Endothelial cell of umbilical vein (primary cell): ENCODE measurements at regions not wholly inside any gene's neighbourhood (a gene's known extent, or its start where the extent isn't known, plus 50 kb on each side); places are given as distances from the start of the nearest gene placed in this dataset.

Experiments
- BruUV-seq: library from RNA; stranded (reverse); fragments of 400-500 nt; replicated peaks from 2 replicates; lab custom pipeline; 2021; lab: Mats Ljungman, UMichigan
- CTCF ChIA-PET: fragments of 300-600, 350-600 bp; sonication (Branson Sonifier 250); formaldehyde crosslinking; loops from one replicate; lab custom pipeline; 2021; ENCODE audit warnings: antibody characterized with exemption, inconsistent platforms; lab: Charles Lee
- POLR2A ChIA-PET: fragments of 300-600, 350-600 bp; sonication (Branson Sonifier 250); formaldehyde crosslinking; loops from one replicate; lab custom pipeline; 2021; ENCODE audit warnings: antibody characterized with exemption, inconsistent platforms; lab: Charles Lee
- DNase-seq: peaks from one replicate; pipeline ENCODE4 v3.0.0-alpha.2; 2011; ENCODE audit warnings: low read depth, low spot score
- FAIRE-seq: peaks from 2 replicates; lab custom pipeline; 2011; peaks lifted over from hg19 to GRCh38; lab: Jason Lieb, UNC
- H2AFZ ChIP-seq: 2 replicates; pipeline ENCODE4 v1.6.0; 2012; ENCODE audit warnings: low read depth, low read length, control low read depth, inconsistent platforms
- H3K27ac ChIP-seq: 2 replicates; pipeline ENCODE4 v1.5.1; 2011; ENCODE audit warnings: low read depth, mild to moderate bottlenecking, control low read depth, low read length, moderate library complexity; ENCODE audit not compliant: insufficient read depth
- H3K27me3 ChIP-seq, 2 experiments: 2 replicates each; pipeline versions ENCODE4 v1.6.0 to v1.6.1; 2011; ENCODE audit warnings: low read length in 2 of 2, mixed read lengths in 1 of 2; ENCODE audit not compliant: control insufficient read depth in 2 of 2, insufficient read depth in 2 of 2
- H3K36me3 ChIP-seq, 2 experiments: 2 replicates in 1 of 2; 3 replicates in 1 of 2; pipeline ENCODE4 v1.5.1; 2011; ENCODE audit warnings: low read length in 2 of 2, mild to moderate bottlenecking in 1 of 2, moderate library complexity in 1 of 2; ENCODE audit not compliant: control insufficient read depth in 2 of 2, insufficient read depth in 2 of 2; ENCODE audit errors: extremely low read depth in 1 of 2
- H3K4me1 ChIP-seq: 3 replicates; pipeline ENCODE4 v1.5.1; 2011; ENCODE audit warnings: mild to moderate bottlenecking, low read length; ENCODE audit not compliant: control insufficient read depth, insufficient read depth; ENCODE audit errors: extremely low read depth
- H3K4me2 ChIP-seq: 2 replicates; pipeline ENCODE4 v1.6.1; 2011; ENCODE audit warnings: low read length, control low read depth, mixed read lengths; ENCODE audit not compliant: insufficient read depth
- H3K4me3 ChIP-seq, 3 experiments: fragments of 200-600 bp in 1 of 3; sonication (generic), shearing (Covaris generic) in 1 of 3; replicated peaks in 1 of 3; 2 replicates each; pipeline ENCODE4 v1.5.1; 2011 to 2016; ENCODE audit warnings: control low read depth in 3 of 3, low read length in 3 of 3, mild to moderate bottlenecking in 2 of 3, inconsistent platforms in 1 of 3, low read depth in 1 of 3, moderate library complexity in 1 of 3; ENCODE audit not compliant: insufficient read depth in 1 of 3
- H3K79me2 ChIP-seq: 2 replicates; pipeline ENCODE4 v1.6.0; 2012; ENCODE audit warnings: low read length, inconsistent platforms; ENCODE audit not compliant: control insufficient read depth, insufficient read depth
- H3K9ac ChIP-seq: replicated peaks from 2 replicates; pipeline ENCODE3; 2011; ENCODE audit warnings: low read length, control low read depth; ENCODE audit not compliant: insufficient read depth; ENCODE audit errors: extremely low read depth
- H3K9me1 ChIP-seq: replicated peaks from 3 replicates; pipeline ENCODE4 v1.6.0; 2011; ENCODE audit warnings: mild to moderate bottlenecking, low read length; ENCODE audit not compliant: control insufficient read depth, insufficient read depth; ENCODE audit errors: extremely low read depth
- H3K9me3 ChIP-seq: replicated peaks from 2 replicates; pipeline ENCODE4 v1.5.1; 2012; ENCODE audit warnings: low read length, inconsistent platforms; ENCODE audit not compliant: control insufficient read depth, insufficient read depth
- H4K20me1 ChIP-seq: replicated peaks from 2 replicates; pipeline ENCODE3; 2011; ENCODE audit warnings: mild to moderate bottlenecking, low read length; ENCODE audit not compliant: control insufficient read depth, insufficient read depth; ENCODE audit errors: extremely low read depth
- CTCF ChIP-seq, 2 donors: IDR thresholded peaks; 1 replicate in 1 of 2; 2 replicates in 1 of 2; pipeline ENCODE4 v1.5.1; 2011; ENCODE audit warnings: low read length in 2 of 2, mild to moderate bottlenecking in 2 of 2, moderate library complexity in 2 of 2, control low read depth in 1 of 2, inconsistent platforms in 1 of 2, low read depth in 1 of 2; ENCODE audit not compliant: insufficient read depth in 1 of 2; ENCODE audit errors: extremely low read depth in 1 of 2
- EZH2 ChIP-seq: IDR thresholded peaks from 2 replicates; pipeline ENCODE4 v1.6.1; 2012; ENCODE audit warnings: borderline replicate concordance, low read depth, mild to moderate bottlenecking, moderate library complexity, low read length, inconsistent platforms; ENCODE audit not compliant: severe bottlenecking
- FOS ChIP-seq: IDR thresholded peaks from 2 replicates; pipeline ENCODE4 v1.6.1; 2011; ENCODE audit warnings: mild to moderate bottlenecking, low read length, moderate library complexity, borderline replicate concordance; ENCODE audit not compliant: insufficient read depth
- GATA2 ChIP-seq: IDR thresholded peaks from 2 replicates; pipeline ENCODE4 v1.7.0; 2011; ENCODE audit warnings: low read depth, mild to moderate bottlenecking, moderate library complexity, mixed read lengths, low read length; ENCODE audit not compliant: insufficient read length, insufficient read depth
- JUN ChIP-seq: IDR thresholded peaks from 2 replicates; pipeline ENCODE4 v1.6.1; 2011; ENCODE audit warnings: borderline replicate concordance, low read depth; ENCODE audit not compliant: insufficient read length, insufficient read depth
- MAX ChIP-seq: IDR thresholded peaks from 2 replicates; pipeline ENCODE4 v1.6.1; 2011; ENCODE audit not compliant: insufficient read depth, insufficient read length
- MYC ChIP-seq: IDR thresholded peaks from one replicate; pipeline ENCODE4 v1.6.1; 2011; ENCODE audit warnings: mild to moderate bottlenecking, low read depth, low read length
- POLR2A ChIP-seq: IDR thresholded peaks from 2 replicates; pipeline ENCODE4 v1.6.1; 2012; ENCODE audit warnings: low read depth, mild to moderate bottlenecking, control low read depth, low read length
- POLR2AphosphoS5 ChIP-seq: IDR thresholded peaks from 2 replicates; pipeline ENCODE4 v1.6.1; 2012; ENCODE audit warnings: low read depth, mild to moderate bottlenecking, control low read depth, low read length, moderate library complexity; ENCODE audit not compliant: insufficient read depth
- dilution Hi-C: fragments of 300-500 bp; cut with MboI; formaldehyde crosslinking; loops from one replicate; pipeline ENCODE4 v1.15.0; 2019; ENCODE audit warnings: low sequenced_read_pairs; ENCODE audit not compliant: extremely low pct_ligation_motif_present
- intact Hi-C: fragments of 100-400 bp; cut with micrococcal nuclease; formaldehyde crosslinking; loops from one replicate; pipeline ENCODE4 v1.10.0; 2022

GRCh38 chr18:64659196-64659595, 510.3 kb upstream of the LINC00305 start:
- Histone ChIP-seq H3K9ac (no peak overlapping the region), H3K9me1 (no peaks in the 10 kb centered on the region), H3K4me1 (no peaks in the 10 kb centered on the region), H4K20me1 (no peaks in the 10 kb centered on the region), H3K79me2 (no peaks in the 10 kb centered on the region), H3K27ac (no peak overlapping the region), H3K9me3 (no peaks in the 10 kb centered on the region), H3K4me3 (no peak overlapping the region), H3K4me2 (no peak overlapping the region), H2AFZ (no peak overlapping the region), H3K27me3 (no peaks in the 10 kb centered on the region), H3K36me3 (no peaks in the 10 kb centered on the region)
- FAIRE-seq: no peak
- dilution Hi-C loops: no loop called here
- no TSS peak for BruUV-seq
- TF ChIP-seq GATA2 (no peak), CTCF (IDR thresholded peaks at IDR 0.05; ENCODE audit: extremely low read depth in 1 of 2, insufficient read depth in 1 of 2, low read depth in 1 of 2, low read length in 2 of 2) (no peak), FOS (no peak), MAX (no peak), POLR2A (no peak), JUN (no peak), MYC (no peak), EZH2 (no peak), POLR2AphosphoS5 (no peak)
- ChIA-PET POLR2A (no interaction called here), CTCF (no interaction called here)
- intact Hi-C loops: no loop called here
- no peak for DNase-seq
